ENCODE measurements at regions not wholly inside any gene's neighbourhood (a gene's known extent, or its start where the extent isn't known, plus 50 kb on each side); places are given as distances from the start of the nearest gene placed in this dataset.

DNA sequence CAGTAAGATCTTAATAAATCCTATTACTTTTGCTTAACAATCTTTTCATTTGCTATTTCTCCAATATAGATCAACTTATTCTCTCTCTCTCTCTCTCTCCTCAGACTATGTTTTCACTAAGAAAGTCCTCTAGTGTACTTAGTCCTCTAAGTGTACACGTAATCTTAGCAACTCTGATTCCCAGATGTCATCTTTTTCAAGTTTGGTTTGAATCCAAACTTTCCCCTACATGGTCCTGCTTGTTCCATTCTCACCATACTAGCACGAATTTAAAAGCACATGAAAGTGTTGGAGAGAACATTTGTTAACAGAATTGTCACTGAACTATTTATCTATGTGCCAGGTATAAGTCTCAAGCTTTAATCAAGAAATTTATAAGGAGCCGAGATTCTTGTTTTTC, 202.9 kb downstream of the SPRY2 start:
- DNase-seq = no peak
- intact Hi-C loops (cut with DNase I) = loop anchor here (10.0 kb wide), 1 partner anchor 123 kb away; no protein-coding TSS in a partner anchor

DNA sequence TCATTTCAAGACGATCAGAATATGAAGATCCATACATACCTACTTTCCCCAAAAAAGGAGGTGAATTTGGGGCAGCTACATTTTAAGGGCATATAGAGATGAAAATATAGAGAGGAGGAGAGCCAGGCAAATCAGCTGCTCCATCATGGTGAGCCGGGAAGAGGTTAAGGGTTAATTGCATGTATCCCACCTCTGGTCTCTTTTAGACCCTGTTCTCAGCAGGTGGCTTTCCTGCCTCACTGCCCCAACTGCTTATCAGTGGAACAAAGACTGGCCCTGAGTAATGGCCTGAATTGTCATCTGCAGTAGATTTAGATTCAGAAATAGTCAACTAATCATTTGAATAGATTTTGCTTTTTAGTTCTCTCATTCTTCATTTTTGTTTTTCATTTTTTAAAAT, 206.6 kb downstream of the SPRY2 start:
- intact Hi-C loops (cut with DNase I) = loop anchor here (5.0 to 10.0 kb wide), 2 partner anchors 120 to 197 kb away; no protein-coding TSS in a partner anchor
- DNase-seq = no peak

DNA sequence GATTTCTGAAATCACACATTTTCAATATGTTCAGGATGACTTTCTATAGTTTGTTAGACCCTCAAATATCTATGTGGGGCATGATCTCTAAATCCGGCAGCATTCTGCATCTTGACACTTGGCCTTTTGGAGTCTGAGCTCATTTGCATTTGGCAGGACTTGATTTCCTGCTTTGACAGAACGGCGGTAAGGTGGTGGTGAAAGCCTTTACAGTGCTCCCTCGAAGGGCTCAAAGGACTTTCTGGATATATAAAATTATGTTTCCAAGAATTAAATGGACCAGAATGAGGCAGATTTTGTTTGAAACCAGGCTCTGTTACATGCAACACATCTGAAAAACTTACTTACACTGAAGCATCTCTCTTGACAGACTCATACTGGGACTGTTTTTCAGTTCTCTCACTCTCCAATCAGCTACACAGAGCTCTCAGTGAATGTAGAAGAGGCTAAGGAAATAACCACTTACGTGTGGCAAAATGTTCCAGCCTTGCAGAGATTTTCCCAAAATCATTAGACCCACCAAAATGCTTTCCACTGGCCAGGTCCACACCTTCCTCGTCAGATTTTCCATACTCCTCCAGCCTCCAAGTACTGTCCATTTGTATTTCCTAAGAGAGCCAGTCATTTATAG, 207.2 kb downstream of the SPRY2 start:
- DNase-seq = no peak
- intact Hi-C loops (cut with DNase I) = loop anchor here (1.0 to 10.0 kb wide), 3 partner anchors 119 to 208 kb away; partner anchors contain the start of gene SPRY2

DNA sequence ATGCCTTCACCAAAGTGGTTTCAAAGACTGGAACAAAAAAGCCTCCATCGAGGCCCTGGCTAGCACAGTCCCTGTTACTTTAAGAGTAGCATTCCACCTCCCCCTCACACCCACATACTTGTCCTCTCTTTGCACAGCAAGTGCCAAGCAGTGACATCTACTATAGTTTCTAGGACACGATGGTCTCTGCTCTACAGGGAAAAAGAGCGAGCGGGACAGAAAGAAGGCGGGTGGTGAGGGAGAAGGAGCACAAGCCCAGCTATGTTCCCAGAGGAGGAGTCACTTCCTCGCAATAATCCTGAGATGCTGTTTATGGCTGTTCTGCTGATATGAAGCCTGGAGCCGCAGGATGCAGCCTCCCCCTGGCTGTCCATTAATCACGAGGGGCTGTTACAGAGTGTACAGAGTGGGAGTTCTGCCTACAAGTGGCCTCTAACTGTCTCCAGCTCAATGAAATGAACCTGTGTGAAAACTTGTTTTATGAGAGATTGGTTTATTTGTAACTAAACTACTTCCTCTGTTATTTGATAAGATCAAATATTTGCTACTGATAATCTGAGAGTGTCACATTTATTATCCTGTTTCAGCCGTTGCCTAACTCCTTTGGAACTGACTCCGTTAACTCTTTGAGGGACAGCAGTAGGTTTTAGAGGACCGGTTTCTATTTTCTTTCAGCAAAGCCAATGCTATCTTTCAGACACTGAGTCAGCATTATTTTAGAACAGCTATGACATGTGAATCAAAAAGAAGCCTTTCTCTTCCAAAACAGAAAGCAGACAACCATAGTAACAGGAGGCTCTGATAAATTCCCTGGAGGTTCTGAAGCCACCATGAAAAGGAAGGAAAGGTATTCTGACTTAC, 208.0 kb downstream of the SPRY2 start:
- peak; percentile 41 to 92 (median 66) for DNase-seq
- intact Hi-C loops (cut with DNase I) = loop anchor here (1.0 to 10.0 kb wide), 3 partner anchors 118 to 208 kb away; partner anchors contain the start of gene SPRY2

DNA sequence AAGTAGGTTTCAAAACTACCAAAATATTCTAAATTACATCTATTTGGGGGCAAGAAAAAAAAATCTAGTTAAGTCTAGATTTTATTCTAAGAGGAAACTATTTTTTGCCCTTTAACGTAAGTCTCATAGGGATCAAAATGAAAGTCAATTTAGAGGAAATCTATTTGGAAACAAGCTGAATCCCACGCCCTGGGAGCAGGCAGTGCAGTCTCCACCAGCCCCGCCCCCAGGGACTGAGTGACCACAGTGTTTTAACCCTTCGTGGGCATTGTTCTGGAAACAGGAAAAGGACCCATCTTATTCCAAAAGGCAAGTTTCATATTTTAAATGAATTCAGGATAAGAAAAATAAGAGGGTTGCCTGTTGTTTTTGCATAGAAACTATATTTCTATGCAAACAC, 209.7 kb downstream of the SPRY2 start:
- peak; percentile 66 to 97 (median 78) for DNase-seq
- intact Hi-C loops (cut with DNase I) = loop anchor here (5.0 to 10.0 kb wide), 2 partner anchors 116 to 194 kb away; no protein-coding TSS in a partner anchor

GRCh38 chr13:80126389-80127068, 214.4 kb downstream of the SPRY2 start:
- intact Hi-C loops (cut with DNase I) = no loop called here
- no peak for DNase-seq

- no peak for DNase-seq
- intact Hi-C loops (cut with DNase I) = no loop called here
Observed at GRCh38 chr13:80123945-80124344, 217.0 kb downstream of the SPRY2 start.

GRCh38 chr13:80121038-80121437, 219.9 kb downstream of the SPRY2 start:
- intact Hi-C loops (cut with DNase I) = no loop called here
- no peak for DNase-seq

DNA sequence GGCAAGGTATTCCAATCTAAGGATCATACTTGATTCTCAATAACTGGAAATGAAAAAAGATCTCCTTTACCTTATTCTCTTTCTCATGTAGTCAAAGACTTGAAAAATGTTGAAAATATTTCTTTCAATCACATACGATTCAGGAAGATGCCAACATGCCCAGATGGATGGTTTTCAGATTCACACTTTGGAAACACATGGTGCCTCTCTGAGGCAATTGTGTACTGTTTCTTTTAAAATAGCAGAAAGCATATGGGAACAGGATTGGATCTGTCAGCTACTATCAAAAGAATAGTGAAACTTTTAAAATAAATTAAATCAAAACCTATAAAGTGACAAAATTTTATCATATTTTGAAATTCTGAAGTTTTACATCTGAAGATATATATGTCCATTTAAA, 222.4 kb downstream of the SPRY2 start:
- no peak for DNase-seq
- intact Hi-C loops (cut with DNase I) = no loop called here

DNA sequence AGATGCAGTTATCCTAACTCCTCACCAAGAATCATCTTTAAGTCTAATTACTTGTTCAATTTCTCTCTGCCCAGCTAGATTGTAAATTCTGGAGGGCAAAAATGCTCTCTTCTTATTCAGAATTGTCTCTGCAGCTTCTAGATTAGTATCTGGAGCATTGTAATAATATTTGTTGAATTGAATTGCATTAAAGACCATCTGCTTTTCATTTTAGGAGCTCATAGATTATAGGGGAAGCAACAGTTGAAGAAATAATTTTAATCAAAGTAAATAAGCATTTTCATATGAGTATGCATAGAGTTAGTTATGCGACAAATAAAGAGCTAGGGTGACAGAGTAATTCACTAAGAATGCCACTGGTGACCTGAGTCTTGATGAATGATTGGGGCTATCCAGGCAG, 222.8 kb downstream of the SPRY2 start:
- no peak for DNase-seq
- intact Hi-C loops (cut with DNase I) = no loop called here

- intact Hi-C loops (cut with DNase I) = no loop called here
- DNase-seq = no peak
Observed at GRCh38 chr13:80117515-80117914, 223.4 kb downstream of the SPRY2 start.

DNA sequence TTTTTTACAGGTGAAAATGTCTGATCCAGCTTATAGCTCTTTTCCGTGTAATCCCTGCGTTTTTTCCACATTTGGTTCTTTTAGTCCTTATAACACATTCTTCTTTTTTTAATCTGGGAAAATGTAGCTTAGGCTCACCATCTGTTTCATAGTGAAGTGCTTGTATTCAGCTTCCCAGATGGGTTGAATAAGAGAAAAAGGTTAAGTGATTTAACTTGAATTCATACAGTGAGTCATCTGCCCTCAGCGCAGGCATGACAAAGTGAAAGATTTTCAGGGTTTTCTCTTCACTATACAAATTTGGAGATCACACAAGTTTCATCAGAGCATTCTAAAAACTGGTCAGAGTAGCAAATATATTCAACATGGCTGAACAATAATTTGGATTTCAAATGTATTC, 224.8 kb downstream of the SPRY2 start:
- intact Hi-C loops (cut with DNase I) = no loop called here
- DNase-seq = no peak

GRCh38 chr13:80115616-80116015, 225.3 kb downstream of the SPRY2 start:
- DNase-seq = no peak
- intact Hi-C loops (cut with DNase I) = no loop called here

GRCh38 chr13:80113714-80114454, 227.0 kb downstream of the SPRY2 start:
- no peak for DNase-seq
- intact Hi-C loops (cut with DNase I) = no loop called here

DNA sequence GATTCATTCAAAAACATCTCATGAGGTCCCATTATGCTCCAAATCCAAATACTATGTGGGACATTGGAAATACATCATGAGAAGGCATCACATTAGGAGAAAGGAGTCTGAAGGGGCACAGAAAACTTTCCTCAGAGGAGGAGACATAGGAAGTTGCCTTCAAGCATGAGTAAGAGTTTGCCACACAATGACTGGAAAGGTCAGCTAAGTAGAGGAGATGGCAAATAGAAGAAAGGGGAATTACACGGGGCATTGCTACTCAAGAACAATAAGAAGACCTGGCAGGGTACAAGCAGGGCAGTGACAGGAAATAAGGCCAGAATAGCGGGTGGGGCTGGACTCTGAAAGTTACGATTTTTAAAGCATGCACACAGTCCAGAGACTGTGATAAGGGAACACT, 231.6 kb downstream of the SPRY2 start:
- intact Hi-C loops (cut with DNase I) = no loop called here

DNA sequence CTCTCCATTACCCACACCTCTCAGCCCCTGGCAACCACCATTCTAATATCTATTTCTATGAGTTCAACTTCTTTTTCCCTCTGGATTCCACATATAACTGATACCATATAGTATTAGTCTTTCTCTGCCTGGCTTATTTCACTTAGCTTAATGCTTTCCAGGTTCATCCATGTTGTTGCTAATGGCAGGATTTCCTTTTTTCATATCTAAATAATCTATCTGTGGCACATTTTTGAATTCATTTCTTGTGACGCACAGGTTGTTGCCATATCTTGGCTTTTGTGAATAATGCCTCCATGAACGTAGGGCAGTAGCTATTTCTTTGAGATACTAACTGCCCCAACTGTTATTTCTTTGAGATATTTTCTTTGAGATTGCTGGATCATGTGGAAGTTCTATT, 235.6 kb downstream of the SPRY2 start:
- intact Hi-C loops (cut with DNase I) = no loop called here
- DNase-seq = no peak

More for the DNA sequence above, 231.6 kb downstream of the SPRY2 start:
- DNase-seq = no peak

DNA sequence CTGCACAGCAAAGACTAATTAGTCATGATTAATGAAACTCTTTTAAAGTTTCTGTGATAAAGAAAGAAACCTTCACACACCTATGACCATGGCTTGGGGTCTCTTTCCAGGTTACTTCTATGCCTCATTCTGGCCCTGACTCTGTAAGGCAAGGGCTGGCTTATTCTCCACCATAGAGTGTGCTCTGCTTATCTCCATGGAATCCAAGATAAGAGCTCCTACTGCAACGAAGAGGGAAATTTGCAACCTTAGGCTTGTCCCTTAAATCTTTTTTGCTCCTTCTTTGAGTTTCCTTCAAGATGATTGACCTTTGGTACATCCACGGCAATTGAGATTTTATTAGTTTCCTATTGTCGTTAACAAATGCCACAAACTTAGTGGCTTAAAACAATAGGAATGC, 239.9 kb downstream of the SPRY2 start:
- intact Hi-C loops (cut with DNase I) = no loop called here
- no peak for DNase-seq

GRCh38 chr13:80100636-80101035, 240.3 kb downstream of the SPRY2 start:
- no peak for DNase-seq
- intact Hi-C loops (cut with DNase I) = no loop called here

GRCh38 chr13:80097561-80097960, 243.4 kb downstream of the SPRY2 start:
- no peak for DNase-seq
- intact Hi-C loops (cut with DNase I) = no loop called here

DNA sequence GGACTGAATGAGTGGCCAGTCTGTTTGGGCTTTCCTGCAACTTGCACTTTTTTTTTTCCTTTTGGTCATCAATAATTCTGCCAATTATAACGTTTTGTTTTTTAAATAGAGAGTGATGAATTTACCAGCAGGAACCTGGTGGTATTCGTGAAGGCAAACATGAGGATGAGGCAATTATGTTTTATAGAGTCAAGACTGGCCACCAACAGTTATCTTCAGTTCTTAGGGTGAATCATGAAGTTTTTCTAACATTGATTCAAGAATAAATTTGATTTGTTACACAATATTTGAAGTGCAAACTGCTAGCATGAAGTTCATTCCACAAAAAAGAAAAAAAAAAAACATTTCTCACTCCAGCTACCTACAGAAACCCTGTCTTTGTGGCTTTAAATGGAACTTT, 244.5 kb downstream of the SPRY2 start:
- DNase-seq = no peak
- intact Hi-C loops (cut with DNase I) = no loop called here

Data from posterior cingulate gyrus (tissue), 11 donors.